Keratinocyte (primary cell): ENCODE measurements at regions not wholly inside any gene's neighbourhood (a gene's known extent, or its start where the extent isn't known, plus 50 kb on each side); places are given as distances from the start of the nearest gene placed in this dataset.

Experiments
- DNase-seq: peaks from one replicate; pipeline ENCODE4 v3.0.0-alpha.2; 2011; ENCODE audit warnings: low read depth, missing footprints, low spot score
- FAIRE-seq: peaks from 2 replicates; lab custom pipeline; 2011; peaks lifted over from hg19 to GRCh38; lab: Jason Lieb, UNC
- H2AFZ ChIP-seq: 2 replicates; pipeline ENCODE4 v1.6.0; 2012; ENCODE audit warnings: low read length, control low read depth, inconsistent platforms; ENCODE audit not compliant: control insufficient read depth
- H3K27ac ChIP-seq: 2 replicates; pipeline ENCODE4 v1.5.1; 2011; ENCODE audit warnings: low read length; ENCODE audit not compliant: control insufficient read depth, insufficient read depth
- H3K27me3 ChIP-seq: 3 replicates; pipeline ENCODE4 v1.6.0; 2011; ENCODE audit warnings: low read length; ENCODE audit not compliant: control insufficient read depth, insufficient read depth; ENCODE audit errors: extremely low read depth
- H3K36me3 ChIP-seq, 2 experiments: 2 replicates in 1 of 2; 3 replicates in 1 of 2; pipeline ENCODE4 v1.5.1; 2011; ENCODE audit warnings: low read length in 2 of 2, mild to moderate bottlenecking in 1 of 2; ENCODE audit not compliant: control insufficient read depth in 2 of 2, insufficient read depth in 2 of 2; ENCODE audit errors: extremely low read depth in 1 of 2
- H3K4me1 ChIP-seq: 3 replicates; pipeline ENCODE4 v1.5.1; 2011; ENCODE audit warnings: low read length; ENCODE audit not compliant: control insufficient read depth, insufficient read depth; ENCODE audit errors: extremely low read depth
- H3K4me2 ChIP-seq: 3 replicates; pipeline ENCODE4 v1.6.0; 2011; ENCODE audit warnings: low read depth, low read length; ENCODE audit not compliant: control insufficient read depth, insufficient read depth; ENCODE audit errors: extremely low read depth
- H3K4me3 ChIP-seq, 3 experiments: fragments of 200-600 bp in 1 of 3; sonication (generic) in 1 of 3; 2 replicates in 2 of 3; 3 replicates in 1 of 3; pipeline ENCODE4 v1.5.1; 2011 to 2016; ENCODE audit warnings: low read length in 3 of 3, mild to moderate bottlenecking in 3 of 3, control low read depth in 2 of 3, inconsistent platforms in 1 of 3, low read depth in 1 of 3, mixed read lengths in 1 of 3, mixed run types in 1 of 3, moderate library complexity in 1 of 3; ENCODE audit not compliant: control insufficient read depth in 2 of 3, insufficient read depth in 2 of 3; ENCODE audit errors: extremely low read depth in 1 of 3
- H3K79me2 ChIP-seq: 2 replicates; pipeline ENCODE4 v1.6.0; 2012; ENCODE audit warnings: low read length; ENCODE audit not compliant: control insufficient read depth, insufficient read depth
- H3K9ac ChIP-seq: 3 replicates; pipeline ENCODE4 v1.6.0; 2011; ENCODE audit warnings: low read length; ENCODE audit not compliant: control insufficient read depth, insufficient read depth; ENCODE audit errors: extremely low read depth
- H3K9me1 ChIP-seq: 3 replicates; pipeline ENCODE4 v1.6.0; 2011; ENCODE audit warnings: low read length; ENCODE audit not compliant: control insufficient read depth, insufficient read depth; ENCODE audit errors: extremely low read depth
- H3K9me3 ChIP-seq: 2 replicates; pipeline ENCODE4 v1.5.1; 2012; ENCODE audit warnings: low read depth, low read length; ENCODE audit not compliant: control insufficient read depth
- H4K20me1 ChIP-seq: 3 replicates; pipeline ENCODE4 v1.6.0; 2011; ENCODE audit warnings: low read length; ENCODE audit not compliant: control insufficient read depth, insufficient read depth; ENCODE audit errors: extremely low read depth
- EZH2 ChIP-seq: IDR thresholded peaks from one replicate; pipeline ENCODE4 v1.6.1; 2012; ENCODE audit warnings: inconsistent platforms, mild to moderate bottlenecking, low read length, moderate library complexity
- dilution Hi-C: fragments of 300-500 bp; cut with MboI; formaldehyde crosslinking; loops from one replicate; pipeline ENCODE4 v1.7.0; 2020; ENCODE audit warnings: low sequenced_read_pairs; ENCODE audit not compliant: extremely low pct_ligation_motif_present
- TF ChIP-seq, protein P1 (sequence below), 3 experiments: IDR thresholded peaks in 1 of 3; conservative IDR thresholded peaks in 1 of 3; optimal IDR thresholded peaks in 1 of 3; 2 replicates in 2 of 3; 3 replicates in 1 of 3; pipeline versions ENCODE3 to v1.5.1; 2011; ENCODE audit warnings: low read length in 3 of 3, mild to moderate bottlenecking in 3 of 3, moderate library complexity in 2 of 3, control low read depth in 1 of 3, inconsistent platforms in 1 of 3; ENCODE audit not compliant: insufficient read depth in 2 of 3; ENCODE audit errors: extremely low read depth in 1 of 3

DNA sequence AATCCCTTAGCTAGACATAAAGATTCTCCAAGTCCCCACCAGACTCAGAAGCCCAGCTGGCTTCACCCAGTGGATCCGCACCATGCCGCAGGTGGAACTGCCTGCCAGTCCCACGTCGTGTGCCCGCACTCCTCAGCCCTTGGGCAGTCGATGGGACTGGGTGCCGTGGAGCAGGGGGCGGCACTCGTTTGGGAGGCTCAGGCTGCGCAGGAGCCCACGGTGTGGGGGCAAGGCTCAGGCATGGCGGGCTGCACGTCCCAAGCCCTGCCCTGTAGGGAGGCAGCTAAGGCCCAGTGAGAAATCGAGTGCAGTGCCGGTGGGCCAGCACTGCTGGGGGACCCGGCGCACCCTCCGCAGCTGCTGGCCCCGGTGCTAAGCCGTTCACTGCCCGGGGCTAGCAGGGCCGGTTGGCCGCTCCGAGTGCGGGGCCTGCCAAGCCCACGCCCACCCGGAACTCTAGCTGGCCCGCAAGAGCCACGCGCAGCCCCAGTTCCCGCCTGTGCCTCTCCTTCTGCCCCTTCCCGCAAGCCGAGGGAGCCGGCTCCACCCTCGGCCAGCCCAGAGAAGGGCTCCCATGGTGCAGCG, 95.9 kb upstream of the DTNBP1 start:
- H4K20me1 ChIP-seq, result no peaks in the 10 kb centered on the region
- H3K36me3 ChIP-seq, result no peaks in the 10 kb centered on the region
- no peaks in the 10 kb centered on the region for H3K9me1 ChIP-seq
- no peak for TF ChIP-seq EZH2
- TF ChIP-seq, protein P1, sequence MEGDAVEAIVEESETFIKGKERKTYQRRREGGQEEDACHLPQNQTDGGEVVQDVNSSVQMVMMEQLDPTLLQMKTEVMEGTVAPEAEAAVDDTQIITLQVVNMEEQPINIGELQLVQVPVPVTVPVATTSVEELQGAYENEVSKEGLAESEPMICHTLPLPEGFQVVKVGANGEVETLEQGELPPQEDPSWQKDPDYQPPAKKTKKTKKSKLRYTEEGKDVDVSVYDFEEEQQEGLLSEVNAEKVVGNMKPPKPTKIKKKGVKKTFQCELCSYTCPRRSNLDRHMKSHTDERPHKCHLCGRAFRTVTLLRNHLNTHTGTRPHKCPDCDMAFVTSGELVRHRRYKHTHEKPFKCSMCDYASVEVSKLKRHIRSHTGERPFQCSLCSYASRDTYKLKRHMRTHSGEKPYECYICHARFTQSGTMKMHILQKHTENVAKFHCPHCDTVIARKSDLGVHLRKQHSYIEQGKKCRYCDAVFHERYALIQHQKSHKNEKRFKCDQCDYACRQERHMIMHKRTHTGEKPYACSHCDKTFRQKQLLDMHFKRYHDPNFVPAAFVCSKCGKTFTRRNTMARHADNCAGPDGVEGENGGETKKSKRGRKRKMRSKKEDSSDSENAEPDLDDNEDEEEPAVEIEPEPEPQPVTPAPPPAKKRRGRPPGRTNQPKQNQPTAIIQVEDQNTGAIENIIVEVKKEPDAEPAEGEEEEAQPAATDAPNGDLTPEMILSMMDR (optimal IDR thresholded peaks at IDR 0.05 in 1 of 3, IDR thresholded peaks at IDR 0.05 in 1 of 3, conservative IDR thresholded peaks at IDR 0.05 in 1 of 3; ENCODE audit: extremely low read depth in 1 of 3, insufficient read depth in 2 of 3, low read length in 3 of 3), result no peak
- FAIRE-seq, result no peak
- no peak for DNase-seq
- H3K27me3 ChIP-seq, result no peaks in the 10 kb centered on the region
- H3K4me3 ChIP-seq, result no peak overlapping the region
- no peaks in the 10 kb centered on the region for H3K4me1 ChIP-seq
- H3K9ac ChIP-seq, result no peak overlapping the region
- no peaks in the 10 kb centered on the region for H3K79me2 ChIP-seq
- dilution Hi-C loops, result no loop called here
- no peak overlapping the region for H3K4me2 ChIP-seq
- no peaks in the 10 kb centered on the region for H3K9me3 ChIP-seq
- no peak overlapping the region for H2AFZ ChIP-seq
- no peak overlapping the region for H3K27ac ChIP-seq

DNA sequence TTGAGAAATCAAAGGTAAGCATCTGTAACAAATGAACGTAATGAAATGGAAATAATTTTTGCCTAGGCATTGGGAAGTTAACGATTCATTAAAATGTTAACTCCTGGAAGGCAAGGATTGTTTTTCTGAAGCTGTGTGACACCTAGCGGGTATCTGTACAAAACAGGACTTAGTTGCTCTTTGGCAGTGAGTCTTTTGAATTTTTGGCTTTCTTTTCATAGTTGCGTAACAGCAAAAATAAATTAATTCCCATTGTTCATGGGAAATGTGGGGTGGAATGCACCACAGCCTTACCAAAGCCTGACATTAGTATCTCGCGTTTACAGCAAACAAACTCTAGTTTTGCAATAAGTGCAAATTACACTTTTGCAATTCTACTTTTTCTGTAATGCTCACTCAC, 92.7 kb upstream of the DTNBP1 start:
- Histone ChIP-seq H4K20me1 (no peaks in the 10 kb centered on the region), H3K4me1 (no peaks in the 10 kb centered on the region), H3K36me3 (no peaks in the 10 kb centered on the region), H3K79me2 (no peaks in the 10 kb centered on the region), H3K9me1 (no peaks in the 10 kb centered on the region), H3K9me3 (no peaks in the 10 kb centered on the region), H3K4me2 (no peak overlapping the region), H3K27ac (no peak overlapping the region), H3K9ac (no peak overlapping the region), H2AFZ (no peak overlapping the region), H3K4me3 (no peak overlapping the region), H3K27me3 (no peaks in the 10 kb centered on the region)
- dilution Hi-C loops, result no loop called here
- DNase-seq (no peak), FAIRE-seq (no peak)
- TF ChIP-seq, protein P1 (optimal IDR thresholded peaks at IDR 0.05 in 1 of 3, IDR thresholded peaks at IDR 0.05 in 1 of 3, conservative IDR thresholded peaks at IDR 0.05 in 1 of 3; ENCODE audit: extremely low read depth in 1 of 3, insufficient read depth in 2 of 3, low read length in 3 of 3), result no peak
- no peak for TF ChIP-seq EZH2
